Suprapubic skin (tissue), 4 donors: ENCODE measurements at regions not wholly inside any gene's neighbourhood (a gene's known extent, or its start where the extent isn't known, plus 50 kb on each side); places are given as distances from the start of the nearest gene placed in this dataset.

ENCODE experiments used
- DNase-seq, 2 donors: peaks; one replicate each; pipeline ENCODE4 v3.0.0-alpha.2; 2019; ENCODE audit warnings: low spot score in 2 of 2
- H3K27ac ChIP-seq: fragments of 200-600 bp; sonication (generic); one replicate; pipeline ENCODE4 v1.5.1; 2019
- H3K27me3 ChIP-seq: fragments of 200-600 bp; sonication (generic); one replicate; pipeline ENCODE4 v1.5.1; 2019
- H3K36me3 ChIP-seq: fragments of 200-600 bp; sonication (generic); one replicate; pipeline ENCODE4 v1.5.1; 2019
- H3K4me1 ChIP-seq: fragments of 200-600 bp; sonication (generic); one replicate; pipeline ENCODE4 v1.5.1; 2019
- H3K4me3 ChIP-seq: fragments of 200-600 bp; sonication (generic); one replicate; pipeline ENCODE4 v1.5.1; 2019; ENCODE audit warnings: mild to moderate bottlenecking
- H3K9me3 ChIP-seq: fragments of 200-600 bp; sonication (generic); one replicate; pipeline ENCODE4 v1.5.1; 2019
- CTCF ChIP-seq, 2 donors: fragments of 200-600 bp in 1 of 2; fragments of 450-650 bp in 1 of 2; sonication (generic) in 1 of 2; IDR thresholded peaks; one replicate each; pipeline ENCODE4 v1.5.1; 2016 to 2019; ENCODE audit warnings: antibody characterized with exemption in 2 of 2, mild to moderate bottlenecking in 1 of 2, moderate library complexity in 1 of 2
- EP300 ChIP-seq: sonication (generic); formaldehyde crosslinking; IDR thresholded peaks from one replicate; pipeline ENCODE4 v1.6.1; 2017; ENCODE audit warnings: antibody characterized with exemption
- POLR2A ChIP-seq, 2 donors: fragments of 450-650 bp; IDR thresholded peaks; one replicate each; pipeline ENCODE4 v1.6.1; 2017; ENCODE audit warnings: antibody characterized with exemption in 2 of 2, mild to moderate bottlenecking in 2 of 2, moderate library complexity in 2 of 2
- POLR2AphosphoS5 ChIP-seq, 3 donors: sonication (generic); formaldehyde crosslinking; IDR thresholded peaks; one replicate each; pipeline ENCODE4 v1.6.1; 2017; ENCODE audit warnings: antibody characterized with exemption in 3 of 3
- WGBS: methylation state at CpG from one replicate; pipeline ENCODE4 v1.1.5; 2018; 5-methylcytosine and 5-hydroxymethylcytosine counted together

- DNase-seq = no peak
- Histone ChIP-seq H3K36me3 (no peaks in the 10 kb centered on the region), H3K27me3 (no peaks in the 10 kb centered on the region), H3K9me3 (no peaks in the 10 kb centered on the region), H3K4me3 (no peak overlapping the region), H3K27ac (no peak overlapping the region), H3K4me1 (no peaks in the 10 kb centered on the region)
- 81% methylated on average over 4 of the region's 4 CpGs for WGBS
- TF ChIP-seq EP300 (no peak), POLR2AphosphoS5 (IDR thresholded peaks at IDR 0.05) (no peak), CTCF (IDR thresholded peaks at IDR 0.05) (no peak), POLR2A (IDR thresholded peaks at IDR 0.05) (no peak)
Measured at GRCh38 chr22:48045369-48045768, 1282.9 kb downstream of the TBC1D22A start.

GRCh38 chr22:48044487-48045060 lies 1282.1 kb downstream of the TBC1D22A start:
- no peak overlapping the region for H3K4me3 ChIP-seq
- no peak for DNase-seq
- no peak for TF ChIP-seq POLR2AphosphoS5 (IDR thresholded peaks at IDR 0.05)
- no peak overlapping the region for H3K27ac ChIP-seq
- H3K9me3 ChIP-seq = no peaks in the 10 kb centered on the region
- 88% methylated on average over 8 of the region's 9 CpGs for WGBS
- no peaks in the 10 kb centered on the region for H3K36me3 ChIP-seq
- no peaks in the 10 kb centered on the region for H3K4me1 ChIP-seq
- H3K27me3 ChIP-seq = no peaks in the 10 kb centered on the region

- no peak for DNase-seq
- WGBS = 84% methylated on average over 6 of the region's 6 CpGs
- no peak overlapping the region for H3K27ac ChIP-seq
- H3K4me1 ChIP-seq = no peaks in the 10 kb centered on the region
- no peaks in the 10 kb centered on the region for H3K9me3 ChIP-seq
- TF ChIP-seq EP300 (no peak), POLR2AphosphoS5 (IDR thresholded peaks at IDR 0.05) (no peak), POLR2A (IDR thresholded peaks at IDR 0.05) (no peak), CTCF (IDR thresholded peaks at IDR 0.05) (no peak)
- H3K4me3 ChIP-seq = no peak overlapping the region
- no peaks in the 10 kb centered on the region for H3K36me3 ChIP-seq
- H3K27me3 ChIP-seq = no peaks in the 10 kb centered on the region
Measured at GRCh38 chr22:48043581-48043980, 1281.1 kb downstream of the TBC1D22A start.

- H3K4me3 ChIP-seq = no peak overlapping the region
- DNase-seq = no peak
- H3K9me3 ChIP-seq = no peaks in the 10 kb centered on the region
- no peak overlapping the region for H3K27ac ChIP-seq
- H3K4me1 ChIP-seq = no peaks in the 10 kb centered on the region
- H3K36me3 ChIP-seq = no peaks in the 10 kb centered on the region
- no peaks in the 10 kb centered on the region for H3K27me3 ChIP-seq
- TF ChIP-seq CTCF (IDR thresholded peaks at IDR 0.05) = no peak
- no peak for TF ChIP-seq EP300
- no peak for TF ChIP-seq POLR2AphosphoS5 (IDR thresholded peaks at IDR 0.05)
- no peak for TF ChIP-seq POLR2A (IDR thresholded peaks at IDR 0.05)
- WGBS = 57% methylated on average over 4 of the region's 17 CpGs
Measured at GRCh38 chr22:48042621-48043395, 1280.4 kb downstream of the TBC1D22A start.

- Histone ChIP-seq H3K4me3 (no peak overlapping the region), H3K4me1 (no peaks in the 10 kb centered on the region), H3K9me3 (no peaks in the 10 kb centered on the region), H3K27me3 (peaks cover 9% of the 10 kb centered on the region), H3K27ac (no peak overlapping the region), H3K36me3 (no peaks in the 10 kb centered on the region)
- WGBS = 90% methylated on average over 5 of the region's 5 CpGs
- no peak for TF ChIP-seq POLR2AphosphoS5 (IDR thresholded peaks at IDR 0.05)
- no peak for TF ChIP-seq EP300
- TF ChIP-seq CTCF (IDR thresholded peaks at IDR 0.05) = no peak
- TF ChIP-seq POLR2A (IDR thresholded peaks at IDR 0.05) = no peak
- DNase-seq = no peak
Measured at GRCh38 chr22:48039326-48039725, 1276.9 kb downstream of the TBC1D22A start.
